Endothelial cell of umbilical vein (primary cell): ENCODE measurements at regions not wholly inside any gene's neighbourhood (a gene's known extent, or its start where the extent isn't known, plus 50 kb on each side); places are given as distances from the start of the nearest gene placed in this dataset.
A peak's percentile ranks its signal among the peaks of the same experiment; 100 is the strongest.
"Not testable (repeated sequence)": the region's sequence is repeated elsewhere in the genome, so short reads cannot be mapped to it uniquely, and the experiment has no call there.

Source experiments
- BruUV-seq: library from RNA; stranded (reverse); fragments of 400-500 nt; replicated peaks from 2 replicates; lab custom pipeline; 2021; lab: Mats Ljungman, UMichigan
- CTCF ChIA-PET: fragments of 300-600, 350-600 bp; sonication (Branson Sonifier 250); formaldehyde crosslinking; loops from one replicate; lab custom pipeline; 2021; ENCODE audit warnings: antibody characterized with exemption, inconsistent platforms; lab: Charles Lee
- POLR2A ChIA-PET: fragments of 300-600, 350-600 bp; sonication (Branson Sonifier 250); formaldehyde crosslinking; loops from one replicate; lab custom pipeline; 2021; ENCODE audit warnings: antibody characterized with exemption, inconsistent platforms; lab: Charles Lee
- DNase-seq: peaks from one replicate; pipeline ENCODE4 v3.0.0-alpha.2; 2011; ENCODE audit warnings: low read depth, low spot score
- FAIRE-seq: peaks from 2 replicates; lab custom pipeline; 2011; peaks lifted over from hg19 to GRCh38; lab: Jason Lieb, UNC
- H2AFZ ChIP-seq: 2 replicates; pipeline ENCODE4 v1.6.0; 2012; ENCODE audit warnings: low read depth, low read length, control low read depth, inconsistent platforms
- H3K27ac ChIP-seq: 2 replicates; pipeline ENCODE4 v1.5.1; 2011; ENCODE audit warnings: low read depth, mild to moderate bottlenecking, control low read depth, low read length, moderate library complexity; ENCODE audit not compliant: insufficient read depth
- H3K27me3 ChIP-seq, 2 experiments: 2 replicates each; pipeline versions ENCODE4 v1.6.0 to v1.6.1; 2011; ENCODE audit warnings: low read length in 2 of 2, mixed read lengths in 1 of 2; ENCODE audit not compliant: control insufficient read depth in 2 of 2, insufficient read depth in 2 of 2
- H3K36me3 ChIP-seq, 2 experiments: 2 replicates in 1 of 2; 3 replicates in 1 of 2; pipeline ENCODE4 v1.5.1; 2011; ENCODE audit warnings: low read length in 2 of 2, mild to moderate bottlenecking in 1 of 2, moderate library complexity in 1 of 2; ENCODE audit not compliant: control insufficient read depth in 2 of 2, insufficient read depth in 2 of 2; ENCODE audit errors: extremely low read depth in 1 of 2
- H3K4me1 ChIP-seq: 3 replicates; pipeline ENCODE4 v1.5.1; 2011; ENCODE audit warnings: mild to moderate bottlenecking, low read length; ENCODE audit not compliant: control insufficient read depth, insufficient read depth; ENCODE audit errors: extremely low read depth
- H3K4me2 ChIP-seq: 2 replicates; pipeline ENCODE4 v1.6.1; 2011; ENCODE audit warnings: low read length, control low read depth, mixed read lengths; ENCODE audit not compliant: insufficient read depth
- H3K4me3 ChIP-seq, 3 experiments: fragments of 200-600 bp in 1 of 3; sonication (generic), shearing (Covaris generic) in 1 of 3; replicated peaks in 1 of 3; 2 replicates each; pipeline ENCODE4 v1.5.1; 2011 to 2016; ENCODE audit warnings: control low read depth in 3 of 3, low read length in 3 of 3, mild to moderate bottlenecking in 2 of 3, inconsistent platforms in 1 of 3, low read depth in 1 of 3, moderate library complexity in 1 of 3; ENCODE audit not compliant: insufficient read depth in 1 of 3
- H3K79me2 ChIP-seq: 2 replicates; pipeline ENCODE4 v1.6.0; 2012; ENCODE audit warnings: low read length, inconsistent platforms; ENCODE audit not compliant: control insufficient read depth, insufficient read depth
- H3K9ac ChIP-seq: replicated peaks from 2 replicates; pipeline ENCODE3; 2011; ENCODE audit warnings: low read length, control low read depth; ENCODE audit not compliant: insufficient read depth; ENCODE audit errors: extremely low read depth
- H3K9me1 ChIP-seq: replicated peaks from 3 replicates; pipeline ENCODE4 v1.6.0; 2011; ENCODE audit warnings: mild to moderate bottlenecking, low read length; ENCODE audit not compliant: control insufficient read depth, insufficient read depth; ENCODE audit errors: extremely low read depth
- H3K9me3 ChIP-seq: replicated peaks from 2 replicates; pipeline ENCODE4 v1.5.1; 2012; ENCODE audit warnings: low read length, inconsistent platforms; ENCODE audit not compliant: control insufficient read depth, insufficient read depth
- H4K20me1 ChIP-seq: replicated peaks from 2 replicates; pipeline ENCODE3; 2011; ENCODE audit warnings: mild to moderate bottlenecking, low read length; ENCODE audit not compliant: control insufficient read depth, insufficient read depth; ENCODE audit errors: extremely low read depth
- FOS ChIP-seq: IDR thresholded peaks from 2 replicates; pipeline ENCODE4 v1.6.1; 2011; ENCODE audit warnings: mild to moderate bottlenecking, low read length, moderate library complexity, borderline replicate concordance; ENCODE audit not compliant: insufficient read depth
- MYC ChIP-seq: IDR thresholded peaks from one replicate; pipeline ENCODE4 v1.6.1; 2011; ENCODE audit warnings: mild to moderate bottlenecking, low read depth, low read length
- POLR2A ChIP-seq: IDR thresholded peaks from 2 replicates; pipeline ENCODE4 v1.6.1; 2012; ENCODE audit warnings: low read depth, mild to moderate bottlenecking, control low read depth, low read length
- POLR2AphosphoS5 ChIP-seq: IDR thresholded peaks from 2 replicates; pipeline ENCODE4 v1.6.1; 2012; ENCODE audit warnings: low read depth, mild to moderate bottlenecking, control low read depth, low read length, moderate library complexity; ENCODE audit not compliant: insufficient read depth
- dilution Hi-C: fragments of 300-500 bp; cut with MboI; formaldehyde crosslinking; loops from one replicate; pipeline ENCODE4 v1.15.0; 2019; ENCODE audit warnings: low sequenced_read_pairs; ENCODE audit not compliant: extremely low pct_ligation_motif_present
- intact Hi-C: fragments of 100-400 bp; cut with micrococcal nuclease; formaldehyde crosslinking; loops from one replicate; pipeline ENCODE4 v1.10.0; 2022
- TF ChIP-seq, protein P1 (sequence below): IDR thresholded peaks from 2 replicates; pipeline ENCODE4 v1.6.1; 2011; ENCODE audit not compliant: insufficient read depth, insufficient read length

GRCh38 chr16:21519361-21520133 lies 79.8 kb upstream of the METTL9 start:
- dilution Hi-C loops, H3K9me1 ChIP-seq, H3K36me3 ChIP-seq, DNase-seq, H3K4me1 ChIP-seq, H3K9me3 ChIP-seq, H3K27me3 ChIP-seq, intact Hi-C loops, POLR2A ChIA-PET, CTCF ChIA-PET, H4K20me1 ChIP-seq: not testable (repeated sequence)
- Histone ChIP-seq H3K4me2 (peak overlapping the region; percentile 78), H3K27ac (peak overlapping the region; percentile 84), H3K9ac (peak overlapping the region; percentile 84), H2AFZ (peak overlapping the region; percentile 36), H3K79me2 (peaks cover 40% of the 10 kb centered on the region), H3K4me3 (peak overlapping the region; percentile 58 to 89 (median 80))
- FAIRE-seq: peak; percentile 38
- BruUV-seq: TSS peak; percentile 73

DNA sequence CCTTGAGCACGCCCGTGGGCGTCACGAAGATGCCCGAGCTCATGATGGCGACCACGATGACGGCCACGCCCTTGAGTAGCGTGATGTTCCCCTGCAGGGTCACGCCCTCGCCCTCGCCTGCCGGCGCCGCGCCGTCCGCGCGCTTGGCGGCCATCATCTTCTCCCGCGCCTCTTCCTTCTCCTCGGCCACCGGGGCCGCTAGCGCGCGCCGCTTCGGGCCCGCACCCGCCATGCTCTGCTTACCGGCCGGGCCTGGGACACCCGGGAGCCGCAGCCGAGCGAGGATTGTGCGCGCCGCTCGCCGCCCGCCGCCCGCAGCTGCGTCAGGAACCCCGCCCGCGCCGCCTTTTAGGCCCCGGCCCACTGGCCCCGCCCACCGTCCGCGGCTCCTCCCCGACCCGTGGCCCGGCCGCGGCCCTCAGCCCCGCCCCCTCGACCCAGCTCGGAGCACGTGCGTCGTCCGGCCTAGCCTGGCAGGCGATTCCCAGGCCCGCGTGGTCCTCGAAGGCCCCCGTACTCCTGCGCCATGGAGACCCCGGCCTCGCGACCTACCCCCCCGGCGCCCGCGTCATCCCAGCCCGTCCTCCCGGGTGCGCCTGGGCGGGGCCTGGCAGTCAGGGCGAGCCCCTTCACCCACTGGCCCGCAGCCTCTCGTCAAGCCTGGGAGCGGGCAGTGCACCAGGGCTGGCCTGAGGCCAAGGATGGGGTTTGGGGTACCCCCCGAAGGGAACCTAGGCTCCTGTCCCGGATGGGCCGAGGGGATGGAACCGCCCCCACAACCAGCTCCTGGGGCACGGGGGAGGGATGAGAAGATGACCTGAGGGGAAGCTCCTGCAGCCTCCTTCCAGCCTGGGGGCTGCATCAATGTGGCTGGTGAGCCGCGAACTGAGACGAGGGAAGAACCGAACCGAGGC lies 79.0 kb upstream of the METTL9 start:
- FAIRE-seq (peak; percentile 59), DNase-seq (peak; percentile 91)
- Histone ChIP-seq H3K79me2 (peaks cover 35% of the 10 kb centered on the region), H3K4me3 (peak overlapping the region; percentile 43 to 66 (median 58)), H3K27ac (peak overlapping the region; percentile 84), H3K9ac (peak overlapping the region; percentile 55), H2AFZ (peak overlapping the region; percentile 21)
- CTCF ChIA-PET, H3K4me2 ChIP-seq, H3K36me3 ChIP-seq, dilution Hi-C loops, H3K27me3 ChIP-seq, H4K20me1 ChIP-seq, intact Hi-C loops, BruUV-seq, H3K9me3 ChIP-seq, H3K4me1 ChIP-seq, H3K9me1 ChIP-seq: not testable (repeated sequence)
- TF ChIP-seq, protein P1, sequence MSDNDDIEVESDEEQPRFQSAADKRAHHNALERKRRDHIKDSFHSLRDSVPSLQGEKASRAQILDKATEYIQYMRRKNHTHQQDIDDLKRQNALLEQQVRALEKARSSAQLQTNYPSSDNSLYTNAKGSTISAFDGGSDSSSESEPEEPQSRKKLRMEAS: peak; percentile 98
- TF ChIP-seq POLR2AphosphoS5 (peak; percentile 93), MYC (peak; percentile 90), FOS (peak; percentile 5), POLR2A (peak; percentile 90)
- POLR2A ChIA-PET: interaction anchor here (0.6 to 0.7 kb wide), 4 partner anchors 279 to 1669 kb away, joined by 3 to 4 read pairs (median 3); no protein-coding TSS in a partner anchor

GRCh38 chr16:21521048-21521389 lies 78.4 kb upstream of the METTL9 start:
- peaks cover 29% of the 10 kb centered on the region for H3K79me2 ChIP-seq
- H4K20me1 ChIP-seq, H2AFZ ChIP-seq, H3K36me3 ChIP-seq, dilution Hi-C loops, H3K27ac ChIP-seq, CTCF ChIA-PET, FAIRE-seq, intact Hi-C loops, H3K4me1 ChIP-seq, H3K9ac ChIP-seq, H3K4me2 ChIP-seq, H3K4me3 ChIP-seq, H3K27me3 ChIP-seq, H3K9me3 ChIP-seq, H3K9me1 ChIP-seq, BruUV-seq, DNase-seq: not testable (repeated sequence)
- POLR2A ChIA-PET: interaction anchor here (0.6 to 0.7 kb wide), 4 partner anchors 279 to 1669 kb away, joined by 3 to 4 read pairs (median 3); no protein-coding TSS in a partner anchor
